ENCODE measurements at regions not wholly inside any gene's neighbourhood (a gene's known extent, or its start where the extent isn't known, plus 50 kb on each side); places are given as distances from the start of the nearest gene placed in this dataset.

GRCh38 chr6:50990750-50991446, 172.2 kb downstream of the TFAP2B start:
- Histone ChIP-seq H2AFZ (ENCODE audit: low read length) (no peak overlapping the region), H3K9ac (ENCODE audit: insufficient read depth, low read depth, low read length) (no peak overlapping the region), H3K4me1 (ENCODE audit: insufficient read depth, low read length) (peaks cover 4% of the 10 kb centered on the region; the same call in 1 of the 2 replicates), H4K20me1 (ENCODE audit: insufficient read depth, low read length) (no peaks in the 10 kb centered on the region), H3K27ac (ENCODE audit: extremely low read length, insufficient read depth, low read length) (no peak overlapping the region), H3K9me3 (ENCODE audit: low read length) (no peaks in the 10 kb centered on the region), H3K36me3 (replicated peaks in 1 of 2; ENCODE audit: control insufficient read depth in 1 of 2, insufficient read depth in 2 of 2, low read length in 2 of 2) (no peaks in the 10 kb centered on the region), H3K4me3 (replicated peaks in 1 of 3; ENCODE audit: insufficient read depth in 1 of 3, low read depth in 2 of 3, low read length in 3 of 3) (no peak overlapping the region), H3K79me2 (ENCODE audit: insufficient read depth, low read length) (no peaks in the 10 kb centered on the region), H3K4me2 (ENCODE audit: low read depth, low read length) (no peak overlapping the region), H3K27me3 (ENCODE audit: control insufficient read depth in 1 of 2, insufficient read depth in 2 of 2, low read length in 2 of 2) (no peaks in the 10 kb centered on the region)
- WGBS (ENCODE audit: low lambda C conversion rate): 22% methylated on average over 7 of the region's 7 CpGs
- BruUV-seq (replicated peaks): no TSS peak
- intact Hi-C loops (cut with micrococcal nuclease; ENCODE audit: unreplicated experiment): no loop called here
- ATAC-seq (peak; percentile 59; the same call in 2 of the 3 replicates), FAIRE-seq (no peak), DNase-seq (ENCODE audit: low spot score) (peak; percentile 11)
- ChIA-PET POLR2A (no interaction called here), CTCF (ENCODE audit: low intra/inter-chr PET ratio, low total read pairs) (no interaction called here)
- in situ Hi-C loops (cut with HindIII; ENCODE audit: extremely low pct_ligation_motif_present, low pct_unique_long_range_greater_than_20kb): no loop called here
- TF ChIP-seq ZNF468 (CRISPR knock-in tag; IDR thresholded peaks at IDR 0.05) (no peak), TFAP4 (IDR thresholded peaks at IDR 0.05; ENCODE audit: borderline replicate concordance, low read depth) (peak; percentile 46; the same call in 1 of the 2 replicates), ETV6 (CRISPR knock-in tag; conservative IDR thresholded peaks at IDR 0.05) (no peak), ZNF567 (CRISPR knock-in tag; IDR thresholded peaks at IDR 0.05; ENCODE audit: borderline replicate concordance) (no peak), NR2C2 (CRISPR knock-in tag; IDR thresholded peaks at IDR 0.05; ENCODE audit: borderline replicate concordance) (no peak), ZFP41 (CRISPR knock-in tag; IDR thresholded peaks at IDR 0.05; ENCODE audit: borderline replicate concordance) (no peak), STAT6 (CRISPR knock-in tag; IDR thresholded peaks at IDR 0.05; ENCODE audit: borderline replicate concordance) (no peak), ZNF570 (CRISPR knock-in tag; IDR thresholded peaks at IDR 0.05; ENCODE audit: borderline replicate concordance) (no peak), FOSL2 (CRISPR knock-in tag; IDR thresholded peaks at IDR 0.05) (peak; percentile 79), BATF2 (CRISPR knock-in tag; IDR thresholded peaks at IDR 0.05) (no peak), CBX5 (CRISPR knock-in tag; IDR thresholded peaks at IDR 0.05; ENCODE audit: borderline replicate concordance) (no peak), TMF1 (CRISPR knock-in tag; IDR thresholded peaks at IDR 0.05; ENCODE audit: low read depth) (no peak), SIX1 (CRISPR knock-in tag; IDR thresholded peaks at IDR 0.05; ENCODE audit: borderline replicate concordance) (no peak), FOSL1 (CRISPR knock-in tag; IDR thresholded peaks at IDR 0.05; ENCODE audit: borderline replicate concordance) (peak; percentile 57; the same call in 1 of the 2 replicates), CEBPG (CRISPR knock-in tag; IDR thresholded peaks at IDR 0.05) (0 out of 2 replicates have a peak, but pooled peaks have one; percentile 15), HDAC2 (CRISPR knock-in tag; IDR thresholded peaks at IDR 0.05) (no peak), HES4 (CRISPR knock-in tag; IDR thresholded peaks at IDR 0.05; ENCODE audit: borderline replicate concordance) (no peak), ATF3 (CRISPR knock-in tag; IDR thresholded peaks at IDR 0.05) (no peak), FOXJ3 (CRISPR knock-in tag; IDR thresholded peaks at IDR 0.05; ENCODE audit: borderline replicate concordance) (no peak), HIVEP1 (CRISPR knock-in tag; IDR thresholded peaks at IDR 0.05) (no peak), CREB1 (IDR thresholded peaks at IDR 0.05) (no peak), CREB1 (CRISPR knock-in tag; IDR thresholded peaks at IDR 0.05) (no peak)
